GM12892 (cell line): ENCODE measurements at regions not wholly inside any gene's neighbourhood (a gene's known extent, or its start where the extent isn't known, plus 50 kb on each side); places are given as distances from the start of the nearest gene placed in this dataset.

ENCODE experiments used
- POLR2A ChIP-seq: IDR thresholded peaks from 2 replicates; pipeline ENCODE4 v1.6.1; 2011; ENCODE audit warnings: low read depth, low read length, control low read depth
- POLR2AphosphoS5 ChIP-seq: IDR thresholded peaks from 2 replicates; pipeline ENCODE4 v1.6.1; 2011; ENCODE audit warnings: low read depth, low read length, control low read depth

DNA sequence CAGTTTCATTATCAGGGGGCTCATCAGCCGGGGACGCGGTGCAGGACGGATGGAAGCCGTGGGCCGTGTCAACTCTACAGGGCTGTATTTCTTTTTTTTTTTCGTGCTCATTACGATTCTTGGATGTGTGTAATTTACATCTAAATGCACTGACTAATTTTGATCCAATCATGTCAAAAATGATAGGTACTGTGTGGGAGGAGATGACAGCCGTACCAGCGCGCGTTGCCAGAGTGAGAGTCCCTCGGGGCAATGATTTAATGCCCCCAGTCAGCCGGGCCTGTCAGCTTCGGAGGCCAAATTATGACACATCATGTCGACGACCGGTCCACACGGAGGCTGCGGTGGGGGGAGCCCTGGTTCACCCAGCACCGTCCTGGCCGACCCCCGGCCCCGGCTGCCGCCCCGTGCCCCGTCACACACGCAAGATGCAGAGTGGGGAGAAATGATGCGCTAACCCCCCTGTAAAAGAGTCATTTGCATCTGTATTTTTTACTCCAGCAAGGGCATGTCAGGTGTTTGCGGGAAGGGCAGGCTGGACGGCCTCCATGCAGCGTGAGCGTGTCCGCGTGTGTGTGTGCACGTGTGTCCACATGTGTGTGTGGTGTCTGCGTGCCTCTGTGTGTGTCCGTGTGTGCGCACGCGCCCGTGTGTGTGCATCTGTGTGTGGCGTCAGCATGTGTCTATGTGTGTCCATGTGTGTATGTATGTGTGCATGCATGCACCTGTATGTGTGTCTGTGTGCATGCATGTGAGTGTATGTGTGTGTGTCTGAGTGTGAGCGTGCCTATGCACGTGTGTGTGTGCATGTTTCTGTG lies 74.3 kb upstream of the PPP2R3B start:
- no peak for TF ChIP-seq POLR2A
- no peak for TF ChIP-seq POLR2AphosphoS5
